ENCODE measurements at regions not wholly inside any gene's neighbourhood (a gene's known extent, or its start where the extent isn't known, plus 50 kb on each side); places are given as distances from the start of the nearest gene placed in this dataset.

DNA sequence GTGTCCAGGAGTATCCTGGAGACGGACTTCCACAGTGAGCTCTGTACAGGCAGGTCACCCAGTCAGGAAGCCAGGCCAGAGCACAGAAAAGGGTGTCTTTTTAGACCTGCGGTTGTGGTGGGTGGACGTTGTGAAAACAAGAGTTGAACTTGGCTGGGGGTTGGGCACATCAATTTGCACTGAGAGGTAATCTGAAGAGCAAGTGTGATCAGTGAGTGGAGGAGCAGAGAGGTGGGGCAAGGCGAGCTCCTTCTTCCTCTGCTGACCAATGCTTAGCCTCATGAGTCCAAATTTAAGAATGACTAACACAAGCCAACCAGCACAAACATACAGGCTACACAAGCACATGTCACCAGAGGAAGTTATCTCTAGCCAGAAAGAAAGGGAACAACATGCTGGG, 310.8 kb downstream of the TCERG1L start:
- Histone ChIP-seq H3K36me3 (ENCODE audit: control insufficient read depth in 2 of 2, extremely low read depth in 1 of 2, insufficient read depth in 1 of 2, low read length in 1 of 2) (no peaks in the 10 kb centered on the region), H3K27me3 (replicated peaks in 1 of 2; ENCODE audit: control insufficient read depth in 2 of 2, extremely low read depth in 1 of 2, insufficient read depth in 2 of 2, low read length in 1 of 2) (peaks cover 0 to 11% of the 10 kb centered on the region in 2 experiments), H3K4me3 (ENCODE audit: control insufficient read depth in 1 of 2, extremely low read depth in 1 of 2, low read length in 1 of 2) (no peak overlapping the region), H3K4me1 (ENCODE audit: control insufficient read depth in 1 of 2, extremely low read depth in 1 of 2, insufficient read depth in 2 of 2, low read length in 2 of 2) (no peaks in the 10 kb centered on the region), H3K27ac (ENCODE audit: low read length) (no peak overlapping the region), H3K9me3 (no peaks in the 10 kb centered on the region)
- Mint-ChIP-seq H3K4me1 (no peaks in the 10 kb centered on the region), H3K9me3 (peaks cover 4 to 13% (median 11%) of the 10 kb centered on the region in 3 donors), H3K36me3 (no peaks in the 10 kb centered on the region), H3K27me3 (peaks cover 3 to 4% of the 10 kb centered on the region in 2 donors), H3K27ac (no peak overlapping the region), H3K4me3 (no peak overlapping the region)
- ChIA-PET POLR2A (no interaction called here), CTCF (no interaction called here)
- WGBS (ENCODE audit: insufficient coverage), result 70% methylated on average over 1 of the region's 4 CpGs
- no peak for ATAC-seq (replicated peaks in 1 of 4)
- DNase-seq, result no peak

- Mint-ChIP-seq H3K9me3 (peaks cover 0 to 8% (median 7%) of the 10 kb centered on the region in 3 donors), H3K4me3 (no peak overlapping the region), H3K27me3 (peaks cover 3 to 4% of the 10 kb centered on the region in 2 donors), H3K4me1 (no peaks in the 10 kb centered on the region), H3K36me3 (no peaks in the 10 kb centered on the region), H3K27ac (no peak overlapping the region)
- no peaks in the 10 kb centered on the region for H3K36me3 ChIP-seq (ENCODE audit: control insufficient read depth in 2 of 2, extremely low read depth in 1 of 2, insufficient read depth in 1 of 2, low read length in 1 of 2)
- ChIA-PET POLR2A (no interaction called here), CTCF (no interaction called here)
- H3K4me1 ChIP-seq (ENCODE audit: control insufficient read depth in 1 of 2, extremely low read depth in 1 of 2, insufficient read depth in 2 of 2, low read length in 2 of 2), result no peaks in the 10 kb centered on the region
- no peak overlapping the region for H3K4me3 ChIP-seq (ENCODE audit: control insufficient read depth in 1 of 2, extremely low read depth in 1 of 2, low read length in 1 of 2)
- ATAC-seq (replicated peaks in 1 of 4), result no peak
- no peaks in the 10 kb centered on the region for H3K9me3 ChIP-seq
- no peak overlapping the region for H3K27ac ChIP-seq (ENCODE audit: low read length)
- DNase-seq, result no peak
- 73% methylated on average over 9 of the region's 9 CpGs for WGBS (ENCODE audit: insufficient coverage)
- peaks cover 0 to 11% of the 10 kb centered on the region in 2 experiments for H3K27me3 ChIP-seq (replicated peaks in 1 of 2; ENCODE audit: control insufficient read depth in 2 of 2, extremely low read depth in 1 of 2, insufficient read depth in 2 of 2, low read length in 1 of 2)
These were observed 310.1 kb downstream of the TCERG1L start for GRCh38 chr10:131001438-131001837.

- POLR2A ChIA-PET, result no interaction called here
- peaks cover under 1 to 3% of the 10 kb centered on the region in 2 donors for H3K27me3 Mint-ChIP-seq
- ATAC-seq (replicated peaks in 1 of 4) (no peak), DNase-seq (no peak)
- H3K9me3 Mint-ChIP-seq, result peaks cover 0 to 6% (median 2%) of the 10 kb centered on the region in 3 donors
- H3K27me3 ChIP-seq (replicated peaks in 1 of 2; ENCODE audit: control insufficient read depth in 2 of 2, extremely low read depth in 1 of 2, insufficient read depth in 2 of 2, low read length in 1 of 2), result peaks cover 0 to 11% of the 10 kb centered on the region in 2 experiments
- no peak overlapping the region for H3K27ac Mint-ChIP-seq
- no peak overlapping the region for H3K27ac ChIP-seq (ENCODE audit: low read length)
- H3K4me3 Mint-ChIP-seq, result no peak overlapping the region
- no peak overlapping the region for H3K4me3 ChIP-seq (ENCODE audit: control insufficient read depth in 1 of 2, extremely low read depth in 1 of 2, low read length in 1 of 2)
- H3K9me3 ChIP-seq, result no peaks in the 10 kb centered on the region
- CTCF ChIA-PET, result no interaction called here
- H3K4me1 ChIP-seq (ENCODE audit: control insufficient read depth in 1 of 2, extremely low read depth in 1 of 2, insufficient read depth in 2 of 2, low read length in 2 of 2), result no peaks in the 10 kb centered on the region
- H3K36me3 Mint-ChIP-seq, result no peaks in the 10 kb centered on the region
- 52% methylated on average over 7 of the region's 12 CpGs for WGBS (ENCODE audit: insufficient coverage)
- H3K36me3 ChIP-seq (ENCODE audit: control insufficient read depth in 2 of 2, extremely low read depth in 1 of 2, insufficient read depth in 1 of 2, low read length in 1 of 2), result no peaks in the 10 kb centered on the region
- H3K4me1 Mint-ChIP-seq, result no peaks in the 10 kb centered on the region
These were observed 309.3 kb downstream of the TCERG1L start for GRCh38 chr10:131002031-131002861.

GRCh38 chr10:131003455-131003854, 308.1 kb downstream of the TCERG1L start:
- Histone ChIP-seq H3K9me3 (no peaks in the 10 kb centered on the region), H3K36me3 (ENCODE audit: control insufficient read depth in 2 of 2, extremely low read depth in 1 of 2, insufficient read depth in 1 of 2, low read length in 1 of 2) (no peaks in the 10 kb centered on the region), H3K4me1 (ENCODE audit: control insufficient read depth in 1 of 2, extremely low read depth in 1 of 2, insufficient read depth in 2 of 2, low read length in 2 of 2) (no peaks in the 10 kb centered on the region), H3K4me3 (ENCODE audit: control insufficient read depth in 1 of 2, extremely low read depth in 1 of 2, low read length in 1 of 2) (no peak overlapping the region), H3K27ac (ENCODE audit: low read length) (no peak overlapping the region), H3K27me3 (replicated peaks in 1 of 2; ENCODE audit: control insufficient read depth in 2 of 2, extremely low read depth in 1 of 2, insufficient read depth in 2 of 2, low read length in 1 of 2) (peaks cover 0 to 8% of the 10 kb centered on the region in 2 experiments)
- WGBS (ENCODE audit: insufficient coverage), result no CpG with 5 or more reads among the region's 4 CpGs
- DNase-seq, result no peak
- H3K27ac Mint-ChIP-seq, result no peak overlapping the region
- POLR2A ChIA-PET, result no interaction called here
- peaks cover 0 to 3% (median 2%) of the 10 kb centered on the region in 3 donors for H3K9me3 Mint-ChIP-seq
- no peak for ATAC-seq (replicated peaks in 1 of 4)
- peaks cover 0 to 3% of the 10 kb centered on the region in 2 donors for H3K27me3 Mint-ChIP-seq
- no peaks in the 10 kb centered on the region for H3K36me3 Mint-ChIP-seq
- no peak overlapping the region for H3K4me3 Mint-ChIP-seq
- CTCF ChIA-PET, result no interaction called here
- H3K4me1 Mint-ChIP-seq, result no peaks in the 10 kb centered on the region

DNA sequence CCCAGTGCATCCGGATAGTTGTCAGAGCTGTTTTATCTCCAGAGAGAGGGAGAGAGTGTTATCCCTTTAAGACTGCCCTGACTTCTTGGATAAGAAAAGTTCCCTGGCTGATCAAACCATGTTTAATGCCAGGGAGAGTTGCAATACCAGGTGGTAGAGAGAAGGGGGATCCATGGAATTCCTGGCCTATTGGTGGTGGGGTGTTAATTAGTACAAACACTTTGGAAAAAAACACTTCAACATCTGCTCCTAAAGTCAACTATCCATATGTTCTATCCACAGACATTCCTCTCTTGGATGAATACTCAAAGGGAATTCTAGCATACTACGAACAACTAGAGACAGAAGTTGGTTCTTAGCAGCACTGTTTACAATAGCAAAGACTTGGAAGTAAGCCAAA, 307.2 kb downstream of the TCERG1L start:
- Mint-ChIP-seq H3K9me3 (peaks cover 0 to 3% (median 2%) of the 10 kb centered on the region in 3 donors), H3K27ac (no peak overlapping the region), H3K27me3 (peaks cover 0 to 2% of the 10 kb centered on the region in 2 donors), H3K4me1 (no peaks in the 10 kb centered on the region), H3K36me3 (no peaks in the 10 kb centered on the region), H3K4me3 (no peak overlapping the region)
- H3K27me3 ChIP-seq (replicated peaks in 1 of 2; ENCODE audit: control insufficient read depth in 2 of 2, extremely low read depth in 1 of 2, insufficient read depth in 2 of 2, low read length in 1 of 2), result peaks cover 0 to 6% of the 10 kb centered on the region in 2 experiments
- H3K9me3 ChIP-seq, result no peaks in the 10 kb centered on the region
- 89% methylated on average over 1 of the region's 2 CpGs for WGBS (ENCODE audit: insufficient coverage)
- no peak for ATAC-seq (replicated peaks in 1 of 4)
- ChIA-PET POLR2A (no interaction called here), CTCF (no interaction called here)
- H3K27ac ChIP-seq (ENCODE audit: low read length), result no peak overlapping the region
- no peaks in the 10 kb centered on the region for H3K36me3 ChIP-seq (ENCODE audit: control insufficient read depth in 2 of 2, extremely low read depth in 1 of 2, insufficient read depth in 1 of 2, low read length in 1 of 2)
- H3K4me3 ChIP-seq (ENCODE audit: control insufficient read depth in 1 of 2, extremely low read depth in 1 of 2, low read length in 1 of 2), result no peak overlapping the region
- H3K4me1 ChIP-seq (ENCODE audit: control insufficient read depth in 1 of 2, extremely low read depth in 1 of 2, insufficient read depth in 2 of 2, low read length in 2 of 2), result no peaks in the 10 kb centered on the region
- DNase-seq, result no peak

GRCh38 chr10:131006458-131007256, 304.9 kb downstream of the TCERG1L start:
- DNase-seq (peak in 1 of 35 experiments; percentile 9), ATAC-seq (replicated peaks in 1 of 4) (no peak)
- CTCF ChIA-PET, result no interaction called here
- Histone ChIP-seq H3K9me3 (no peaks in the 10 kb centered on the region), H3K36me3 (ENCODE audit: control insufficient read depth in 2 of 2, extremely low read depth in 1 of 2, insufficient read depth in 1 of 2, low read length in 1 of 2) (no peaks in the 10 kb centered on the region), H3K27ac (ENCODE audit: low read length) (no peak overlapping the region), H3K4me3 (ENCODE audit: control insufficient read depth in 1 of 2, extremely low read depth in 1 of 2, low read length in 1 of 2) (no peak overlapping the region), H3K27me3 (replicated peaks in 1 of 2; ENCODE audit: control insufficient read depth in 2 of 2, extremely low read depth in 1 of 2, insufficient read depth in 2 of 2, low read length in 1 of 2) (peaks cover 0 to 7% of the 10 kb centered on the region in 2 experiments), H3K4me1 (ENCODE audit: control insufficient read depth in 1 of 2, extremely low read depth in 1 of 2, insufficient read depth in 2 of 2, low read length in 2 of 2) (no peaks in the 10 kb centered on the region)
- 85% methylated on average over 7 of the region's 10 CpGs for WGBS (ENCODE audit: insufficient coverage)
- no peak overlapping the region for H3K4me3 Mint-ChIP-seq
- peaks cover 0 to 3% (median 2%) of the 10 kb centered on the region in 3 donors for H3K9me3 Mint-ChIP-seq
- POLR2A ChIA-PET, result no interaction called here
- no peaks in the 10 kb centered on the region for H3K36me3 Mint-ChIP-seq
- H3K4me1 Mint-ChIP-seq, result no peaks in the 10 kb centered on the region
- no peaks in the 10 kb centered on the region for H3K27me3 Mint-ChIP-seq
- H3K27ac Mint-ChIP-seq, result no peak overlapping the region

Data from T-cell (primary cell).